B cell (primary cell): ENCODE measurements at regions not wholly inside any gene's neighbourhood (a gene's known extent, or its start where the extent isn't known, plus 50 kb on each side); places are given as distances from the start of the nearest gene placed in this dataset.

Source experiments
- ATAC-seq: fragments of 200-7000 bp; cut with Tn5 transposase; one replicate; pipeline ENCODE4 v1.10.0; 2021; ENCODE audit warnings: low read depth, mild to moderate bottlenecking, moderate number of reproducible peaks, moderate library complexity
- CTCF ChIA-PET: fragments of 350-600 bp; sonication (Branson Sonifier 250); formaldehyde crosslinking; loops from one replicate; lab custom pipeline; 2021; ENCODE audit warnings: antibody characterized with exemption, inconsistent platforms; lab: Charles Lee
- POLR2A ChIA-PET: fragments of 350-600 bp; sonication (Branson Sonifier 250); formaldehyde crosslinking; loops from one replicate; lab custom pipeline; 2021; ENCODE audit warnings: antibody characterized with exemption; lab: Charles Lee
- DNase-seq: peaks from one replicate; pipeline ENCODE4 v3.0.0; 2013
- H2AFZ ChIP-seq: 2 replicates; pipeline ENCODE4 v1.6.1; 2012; ENCODE audit warnings: mild to moderate bottlenecking, low read depth, low read length; ENCODE audit not compliant: insufficient read depth, poor library complexity, severe bottlenecking
- H3K27ac ChIP-seq, 2 donors: 1 replicate in 1 of 2; 2 replicates in 1 of 2; pipeline ENCODE4 v1.5.1; 2012 to 2013; ENCODE audit warnings: low read length in 2 of 2, mild to moderate bottlenecking in 2 of 2, moderate library complexity in 1 of 2
- H3K27me3 ChIP-seq, 4 experiments: fragments of 200-600 bp in 1 of 4; sonication (generic) in 1 of 4; replicated peaks in 1 of 4; 1 replicate in 2 of 4; 2 replicates in 2 of 4; pipeline versions ENCODE4 v1.6.1 to v1.7.0; 2013 to 2016; ENCODE audit warnings: low read length in 3 of 4, mild to moderate bottlenecking in 2 of 4, mixed read lengths in 1 of 4, moderate library complexity in 1 of 4; ENCODE audit not compliant: insufficient read depth in 4 of 4, control insufficient read depth in 3 of 4; ENCODE audit errors: control extremely low read depth in 1 of 4
- H3K36me3 ChIP-seq, 2 experiments: replicated peaks in 1 of 2; 1 replicate in 1 of 2; 2 replicates in 1 of 2; pipeline versions ENCODE4 v1.6.1 to v1.7.1; 2013; ENCODE audit warnings: low read length in 1 of 2; ENCODE audit not compliant: insufficient read depth in 2 of 2, control insufficient read depth in 1 of 2; ENCODE audit errors: control extremely low read depth in 1 of 2, extremely low read depth in 1 of 2
- H3K4me1 ChIP-seq, 2 donors: fragments of 200-600 bp in 1 of 2; sonication (generic) in 1 of 2; 1 replicate in 1 of 2; 2 replicates in 1 of 2; pipeline versions ENCODE4 v1.5.1 to v1.6.1; 2013 to 2017; ENCODE audit warnings: low read length in 2 of 2; ENCODE audit not compliant: control insufficient read depth in 2 of 2, insufficient read depth in 2 of 2
- H3K4me2 ChIP-seq: replicated peaks from 2 replicates; pipeline ENCODE3; 2012; ENCODE audit warnings: mild to moderate bottlenecking, low read depth, low read length; ENCODE audit not compliant: poor library complexity, severe bottlenecking
- H3K4me3 ChIP-seq, 5 experiments: fragments of 200-600 bp in 1 of 5; sonication (generic) in 1 of 5; 1 replicate in 3 of 5; 2 replicates in 2 of 5; pipeline versions ENCODE4 v1.5.1 to v1.7.0; 2011 to 2016; ENCODE audit warnings: low read length in 4 of 5, mild to moderate bottlenecking in 4 of 5, low read depth in 2 of 5, control low read depth in 1 of 5, moderate library complexity in 1 of 5; ENCODE audit not compliant: insufficient read depth in 1 of 5; ENCODE audit errors: control extremely low read depth in 1 of 5, extremely low read depth in 1 of 5
- H3K79me2 ChIP-seq: fragments of 200-600 bp; sonication (generic); one replicate; pipeline ENCODE4 v1.6.0; 2016; ENCODE audit warnings: low read length; ENCODE audit not compliant: control insufficient read depth, insufficient read depth
- H3K9ac ChIP-seq: fragments of 200-600 bp; sonication (generic); 2 replicates; pipeline ENCODE4 v1.6.1; 2017; ENCODE audit warnings: mild to moderate bottlenecking, low read length, moderate library complexity
- H3K9me3 ChIP-seq, 3 donors: one replicate each; pipeline versions ENCODE4 v1.6.1 to v1.7.1; 2013; ENCODE audit warnings: low read length in 2 of 3; ENCODE audit not compliant: control insufficient read depth in 2 of 3, insufficient read depth in 1 of 3; ENCODE audit errors: control extremely low read depth in 1 of 3
- H4K20me1 ChIP-seq: 2 replicates; pipeline ENCODE4 v1.6.0; 2012; ENCODE audit warnings: mild to moderate bottlenecking, low read length; ENCODE audit not compliant: insufficient read depth, control insufficient read depth, poor library complexity, severe bottlenecking
- H3K27ac Mint-ChIP-seq: one replicate; pipeline ENCODE4 v1.8.0; 2021; ENCODE audit warnings: mixed read lengths
- H3K27me3 Mint-ChIP-seq: one replicate; pipeline ENCODE4 v1.8.0; 2021; ENCODE audit warnings: mixed read lengths
- H3K4me1 Mint-ChIP-seq: one replicate; pipeline ENCODE4 v1.8.0; 2021; ENCODE audit warnings: mixed read lengths
- H3K4me3 Mint-ChIP-seq: one replicate; pipeline ENCODE4 v1.8.0; 2021; ENCODE audit warnings: mixed read lengths
- H3K9me3 Mint-ChIP-seq: one replicate; pipeline ENCODE4 v1.8.0; 2022; ENCODE audit warnings: mixed read lengths; ENCODE audit not compliant: insufficient read depth
- EZH2 ChIP-seq: IDR thresholded peaks from 2 replicates; pipeline ENCODE4 v1.6.1; 2012; ENCODE audit warnings: borderline replicate concordance, low read depth, mild to moderate bottlenecking, moderate library complexity, low read length; ENCODE audit not compliant: insufficient read depth, poor library complexity, severe bottlenecking
- WGBS: methylation state at CpG from one replicate; pipeline ENCODE4 v1.1.5; 2013; ENCODE audit warnings: missing lambda C conversion rate; ENCODE audit not compliant: insufficient coverage; 5-methylcytosine and 5-hydroxymethylcytosine counted together
- intact Hi-C: fragments of 100-400 bp; cut with micrococcal nuclease; formaldehyde crosslinking; loops from one replicate; pipeline ENCODE4 v1.10.0; 2022
- TF ChIP-seq, protein P1 (sequence below): fragments of 200-600 bp; IDR thresholded peaks from one replicate; pipeline ENCODE4 v1.8.0; 2022; ENCODE audit warnings: antibody characterized with exemption, mild to moderate bottlenecking

- Histone ChIP-seq H3K79me2 (no peaks in the 10 kb centered on the region), H2AFZ (no peak overlapping the region), H3K9me3 (no peaks in the 10 kb centered on the region), H3K9ac (no peak overlapping the region), H3K36me3 (no peaks in the 10 kb centered on the region), H3K27ac (no peak overlapping the region), H3K4me3 (no peak overlapping the region), H3K4me2 (no peak overlapping the region), H3K4me1 (no peaks in the 10 kb centered on the region), H3K27me3 (no peaks in the 10 kb centered on the region), H4K20me1 (no peaks in the 10 kb centered on the region)
- DNase-seq, result no peak
- POLR2A ChIA-PET, result no interaction called here
- H3K4me1 Mint-ChIP-seq, result no peaks in the 10 kb centered on the region
- no CpG with 5 or more reads among the region's 1 CpG for WGBS
- H3K27ac Mint-ChIP-seq, result no peak overlapping the region
- intact Hi-C loops, result no loop called here
- CTCF ChIA-PET, result no interaction called here
- H3K9me3 Mint-ChIP-seq, result no peaks in the 10 kb centered on the region
- H3K27me3 Mint-ChIP-seq, result no peaks in the 10 kb centered on the region
- TF ChIP-seq, protein P1, sequence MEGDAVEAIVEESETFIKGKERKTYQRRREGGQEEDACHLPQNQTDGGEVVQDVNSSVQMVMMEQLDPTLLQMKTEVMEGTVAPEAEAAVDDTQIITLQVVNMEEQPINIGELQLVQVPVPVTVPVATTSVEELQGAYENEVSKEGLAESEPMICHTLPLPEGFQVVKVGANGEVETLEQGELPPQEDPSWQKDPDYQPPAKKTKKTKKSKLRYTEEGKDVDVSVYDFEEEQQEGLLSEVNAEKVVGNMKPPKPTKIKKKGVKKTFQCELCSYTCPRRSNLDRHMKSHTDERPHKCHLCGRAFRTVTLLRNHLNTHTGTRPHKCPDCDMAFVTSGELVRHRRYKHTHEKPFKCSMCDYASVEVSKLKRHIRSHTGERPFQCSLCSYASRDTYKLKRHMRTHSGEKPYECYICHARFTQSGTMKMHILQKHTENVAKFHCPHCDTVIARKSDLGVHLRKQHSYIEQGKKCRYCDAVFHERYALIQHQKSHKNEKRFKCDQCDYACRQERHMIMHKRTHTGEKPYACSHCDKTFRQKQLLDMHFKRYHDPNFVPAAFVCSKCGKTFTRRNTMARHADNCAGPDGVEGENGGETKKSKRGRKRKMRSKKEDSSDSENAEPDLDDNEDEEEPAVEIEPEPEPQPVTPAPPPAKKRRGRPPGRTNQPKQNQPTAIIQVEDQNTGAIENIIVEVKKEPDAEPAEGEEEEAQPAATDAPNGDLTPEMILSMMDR, result no peak
- TF ChIP-seq EZH2, result no peak
- ATAC-seq, result no peak
- no peak overlapping the region for H3K4me3 Mint-ChIP-seq
Observed at GRCh38 chr1:80413969-80414368, 1386.8 kb upstream of the ADGRL2 start.

DNA sequence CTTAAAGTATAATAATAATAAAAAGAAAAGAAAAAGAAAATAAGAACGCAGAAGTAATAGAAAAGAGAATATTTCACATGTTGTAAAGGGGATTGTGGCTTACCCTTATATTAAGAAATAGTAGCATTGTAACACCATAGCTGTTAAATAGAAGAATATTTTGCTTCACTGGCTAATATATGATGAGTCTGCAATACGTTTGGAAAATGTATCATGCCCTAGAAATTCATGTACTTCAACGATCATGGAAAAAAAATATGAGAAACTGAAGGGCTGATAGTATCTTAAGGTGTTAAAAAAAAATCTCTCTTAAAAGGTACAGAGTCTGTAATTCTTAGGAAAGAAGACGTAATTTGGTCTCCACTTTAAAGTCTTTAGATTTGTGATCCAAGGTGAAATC, 1390.5 kb upstream of the ADGRL2 start:
- ATAC-seq (no peak), DNase-seq (no peak)
- no peaks in the 10 kb centered on the region for H3K36me3 ChIP-seq
- H4K20me1 ChIP-seq, result no peaks in the 10 kb centered on the region
- no peaks in the 10 kb centered on the region for H3K9me3 Mint-ChIP-seq
- WGBS, result no CpG with 5 or more reads among the region's 4 CpGs
- H3K79me2 ChIP-seq, result no peaks in the 10 kb centered on the region
- H3K27me3 ChIP-seq, result no peaks in the 10 kb centered on the region
- H3K4me3 ChIP-seq, result no peak overlapping the region
- H3K9ac ChIP-seq, result no peak overlapping the region
- H2AFZ ChIP-seq, result no peak overlapping the region
- H3K4me3 Mint-ChIP-seq, result no peak overlapping the region
- ChIA-PET POLR2A (no interaction called here), CTCF (no interaction called here)
- no peak overlapping the region for H3K4me2 ChIP-seq
- H3K27ac Mint-ChIP-seq, result no peak overlapping the region
- no peaks in the 10 kb centered on the region for H3K4me1 ChIP-seq
- intact Hi-C loops, result no loop called here
- H3K27me3 Mint-ChIP-seq, result no peaks in the 10 kb centered on the region
- no peak overlapping the region for H3K27ac ChIP-seq
- TF ChIP-seq, protein P1, result no peak
- TF ChIP-seq EZH2, result no peak
- no peaks in the 10 kb centered on the region for H3K4me1 Mint-ChIP-seq
- no peaks in the 10 kb centered on the region for H3K9me3 ChIP-seq
